ENCODE measurements at regions not wholly inside any gene's neighbourhood (a gene's known extent, or its start where the extent isn't known, plus 50 kb on each side); places are given as distances from the start of the nearest gene placed in this dataset.

DNA sequence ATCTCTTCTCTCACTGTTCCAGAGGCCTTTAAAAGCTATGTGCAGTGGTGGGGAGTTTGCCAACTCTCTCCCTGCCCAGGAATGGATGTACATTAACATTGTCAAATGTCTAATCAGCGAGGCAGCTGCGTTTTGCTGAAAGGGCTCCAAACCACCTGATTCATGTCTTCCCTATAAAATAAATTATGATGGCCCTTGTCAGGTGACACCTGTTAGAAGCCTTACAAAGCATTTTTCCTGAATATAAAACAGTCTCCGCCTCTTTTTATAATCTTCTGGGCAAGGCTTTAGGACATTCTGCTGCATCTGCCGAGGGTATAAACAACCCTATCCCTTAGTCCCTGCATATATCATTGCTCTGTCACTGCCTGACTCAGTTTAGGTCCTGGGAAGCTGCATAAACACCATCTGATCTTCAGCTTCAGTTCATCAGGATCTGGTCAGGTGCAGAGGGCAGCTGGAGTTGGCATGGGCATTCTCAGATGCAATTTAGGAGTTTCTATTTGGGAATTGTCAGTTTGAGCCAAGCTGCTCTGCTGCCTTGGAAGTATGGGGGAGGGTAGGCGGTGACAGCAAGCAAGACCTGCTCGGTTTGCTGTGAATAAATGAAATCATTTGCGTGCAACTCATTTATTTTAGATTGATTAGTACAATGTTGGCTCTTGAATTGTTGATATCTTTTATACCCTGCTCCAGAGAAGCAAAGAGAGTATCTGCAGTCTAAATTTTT is 103.5 kb downstream of the ACER2 start:
- Histone ChIP-seq H3K27me3 (ENCODE audit: insufficient read depth, low read length) (no peaks in the 10 kb centered on the region), H3K9me3 (ENCODE audit: control insufficient read depth, low read depth, low read length) (no peaks in the 10 kb centered on the region), H3K79me1 (ENCODE audit: insufficient read depth, low read depth, low read length, poor library complexity, severe bottlenecking) (no peaks in the 10 kb centered on the region), H4K5ac (ENCODE audit: insufficient read length, low read depth, low read length) (no peak overlapping the region), H3K27ac (ENCODE audit: insufficient read length, low read depth, low read length) (no peak overlapping the region), H2AFZ (ENCODE audit: low read length) (no peak overlapping the region), H2BK20ac (ENCODE audit: low read depth, low read length, poor library complexity, severe bottlenecking) (no peak overlapping the region), H3K9ac (ENCODE audit: extremely low read depth, insufficient read length, low read length) (no peak overlapping the region), H4K20me1 (ENCODE audit: control insufficient read depth, insufficient read depth, insufficient read length) (no peaks in the 10 kb centered on the region), H3K14ac (ENCODE audit: insufficient read depth, low read length) (no peak overlapping the region), H3K23ac (ENCODE audit: insufficient read length, low read depth, low read length) (no peak overlapping the region), H3K23me2 (ENCODE audit: insufficient read length, low read depth, low read length, poor library complexity, severe bottlenecking) (no peaks in the 10 kb centered on the region), H4K8ac (replicated peaks; ENCODE audit: insufficient read length, low read depth, low read length) (no peak overlapping the region), H3K18ac (ENCODE audit: insufficient read length, low read depth, low read length) (no peak overlapping the region), H2BK120ac (ENCODE audit: low read depth, low read length, poor library complexity, severe bottlenecking) (no peak overlapping the region), H3K4ac (ENCODE audit: low read depth, low read length) (no peak overlapping the region), H2BK12ac (ENCODE audit: insufficient read length, low read depth, low read length) (no peak overlapping the region), H2AK5ac (ENCODE audit: insufficient read length, low read length) (no peak overlapping the region), H3K4me2 (ENCODE audit: insufficient read depth, insufficient read length, low read length) (no peak overlapping the region), H2BK5ac (ENCODE audit: insufficient read length, low read length) (no peak overlapping the region), H3T11ph (ENCODE audit: low read length) (no peak overlapping the region), H3K4me1 (ENCODE audit: insufficient read depth, low read length) (no peaks in the 10 kb centered on the region), H3K79me2 (ENCODE audit: insufficient read depth, low read length) (no peaks in the 10 kb centered on the region), H2BK15ac (ENCODE audit: low read depth, low read length) (no peak overlapping the region), H4K91ac (ENCODE audit: insufficient read length, low read depth, low read length) (no peak overlapping the region), H3K56ac (ENCODE audit: insufficient read length, low read depth, low read length) (no peak overlapping the region)
- no peak overlapping the region for H3K4me3 Mint-ChIP-seq
- H3K4me1 Mint-ChIP-seq, result peaks cover 4 to 5% of the 10 kb centered on the region in 2 experiments
- H3K27ac Mint-ChIP-seq, result no peak overlapping the region
- TF ChIP-seq, protein P1, sequence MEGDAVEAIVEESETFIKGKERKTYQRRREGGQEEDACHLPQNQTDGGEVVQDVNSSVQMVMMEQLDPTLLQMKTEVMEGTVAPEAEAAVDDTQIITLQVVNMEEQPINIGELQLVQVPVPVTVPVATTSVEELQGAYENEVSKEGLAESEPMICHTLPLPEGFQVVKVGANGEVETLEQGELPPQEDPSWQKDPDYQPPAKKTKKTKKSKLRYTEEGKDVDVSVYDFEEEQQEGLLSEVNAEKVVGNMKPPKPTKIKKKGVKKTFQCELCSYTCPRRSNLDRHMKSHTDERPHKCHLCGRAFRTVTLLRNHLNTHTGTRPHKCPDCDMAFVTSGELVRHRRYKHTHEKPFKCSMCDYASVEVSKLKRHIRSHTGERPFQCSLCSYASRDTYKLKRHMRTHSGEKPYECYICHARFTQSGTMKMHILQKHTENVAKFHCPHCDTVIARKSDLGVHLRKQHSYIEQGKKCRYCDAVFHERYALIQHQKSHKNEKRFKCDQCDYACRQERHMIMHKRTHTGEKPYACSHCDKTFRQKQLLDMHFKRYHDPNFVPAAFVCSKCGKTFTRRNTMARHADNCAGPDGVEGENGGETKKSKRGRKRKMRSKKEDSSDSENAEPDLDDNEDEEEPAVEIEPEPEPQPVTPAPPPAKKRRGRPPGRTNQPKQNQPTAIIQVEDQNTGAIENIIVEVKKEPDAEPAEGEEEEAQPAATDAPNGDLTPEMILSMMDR (conservative IDR thresholded peaks at IDR 0.05), result no peak
- no peaks in the 10 kb centered on the region for H3K27me3 Mint-ChIP-seq (ENCODE audit: low read depth)
- no peak for DNase-seq
- no peaks in the 10 kb centered on the region for H3K36me3 Mint-ChIP-seq (ENCODE audit: insufficient read depth in 1 of 3, low read depth in 3 of 3)
- H3K9me3 Mint-ChIP-seq, result no peaks in the 10 kb centered on the region
- WGBS (ENCODE audit: extremely low coverage, insufficient read length, low lambda C conversion rate), result no CpG with 5 or more reads among the region's 7 CpGs
